ENCODE measurements at regions not wholly inside any gene's neighbourhood (a gene's known extent, or its start where the extent isn't known, plus 50 kb on each side); places are given as distances from the start of the nearest gene placed in this dataset.

- CTCF ChIA-PET = no interaction called here
- Histone ChIP-seq H3K27me3 (ENCODE audit: control insufficient read depth, insufficient read depth, low read length) (no peaks in the 10 kb centered on the region), H3K4me3 (ENCODE audit: low read depth, low read length) (no peak overlapping the region), H3K27ac (ENCODE audit: low read depth, low read length) (no peak overlapping the region), H3K9me3 (ENCODE audit: control insufficient read depth, insufficient read depth, low read length) (no peaks in the 10 kb centered on the region; the same call in none of the 2 replicates)
- DNase-seq (ENCODE audit: low read depth, low spot score) = no peak
- no peak for TF ChIP-seq CTCF (IDR thresholded peaks at IDR 0.05; ENCODE audit: low read depth, low read length)
- POLR2A ChIA-PET = no interaction called here
Measured at GRCh38 chr13:22402682-22403081, 731.8 kb downstream of the FGF9 start.

- H3K9me3 ChIP-seq (ENCODE audit: control insufficient read depth, insufficient read depth, low read length) = no peaks in the 10 kb centered on the region; the same call in none of the 2 replicates
- no peak for DNase-seq (ENCODE audit: low read depth, low spot score)
- no peak overlapping the region for H3K27ac ChIP-seq (ENCODE audit: low read depth, low read length)
- H3K27me3 ChIP-seq (ENCODE audit: control insufficient read depth, insufficient read depth, low read length) = no peaks in the 10 kb centered on the region
- ChIA-PET CTCF (no interaction called here), POLR2A (no interaction called here)
- H3K4me3 ChIP-seq (ENCODE audit: low read depth, low read length) = no peak overlapping the region
- no peak for TF ChIP-seq CTCF (IDR thresholded peaks at IDR 0.05; ENCODE audit: low read depth, low read length)
Measured at GRCh38 chr13:22403144-22403543, 732.3 kb downstream of the FGF9 start.

- no peak overlapping the region for H3K27ac ChIP-seq (ENCODE audit: low read depth, low read length)
- ChIA-PET POLR2A (no interaction called here), CTCF (no interaction called here)
- H3K27me3 ChIP-seq (ENCODE audit: control insufficient read depth, insufficient read depth, low read length) = no peaks in the 10 kb centered on the region
- TF ChIP-seq CTCF (IDR thresholded peaks at IDR 0.05; ENCODE audit: low read depth, low read length) = no peak
- no peaks in the 10 kb centered on the region; the same call in none of the 2 replicates for H3K9me3 ChIP-seq (ENCODE audit: control insufficient read depth, insufficient read depth, low read length)
- no peak for DNase-seq (ENCODE audit: low read depth, low spot score)
- H3K4me3 ChIP-seq (ENCODE audit: low read depth, low read length) = no peak overlapping the region
Measured at GRCh38 chr13:22405891-22406290, 735.0 kb downstream of the FGF9 start.

GRCh38 chr13:22412452-22412851, 741.6 kb downstream of the FGF9 start:
- ChIA-PET POLR2A (no interaction called here), CTCF (no interaction called here)
- TF ChIP-seq CTCF (IDR thresholded peaks at IDR 0.05; ENCODE audit: low read depth, low read length) = no peak
- Histone ChIP-seq H3K27ac (ENCODE audit: low read depth, low read length) (no peak overlapping the region), H3K4me3 (ENCODE audit: low read depth, low read length) (no peak overlapping the region), H3K9me3 (ENCODE audit: control insufficient read depth, insufficient read depth, low read length) (no peaks in the 10 kb centered on the region), H3K27me3 (ENCODE audit: control insufficient read depth, insufficient read depth, low read length) (no peaks in the 10 kb centered on the region)
- no peak for DNase-seq (ENCODE audit: low read depth, low spot score)

- Histone ChIP-seq H3K9me3 (ENCODE audit: control insufficient read depth, insufficient read depth, low read length) (peaks cover 6% of the 10 kb centered on the region; the same call in 1 of the 2 replicates), H3K27me3 (ENCODE audit: control insufficient read depth, insufficient read depth, low read length) (no peaks in the 10 kb centered on the region), H3K27ac (ENCODE audit: low read depth, low read length) (no peak overlapping the region), H3K4me3 (ENCODE audit: low read depth, low read length) (no peak overlapping the region)
- TF ChIP-seq CTCF (IDR thresholded peaks at IDR 0.05; ENCODE audit: low read depth, low read length) = no peak
- ChIA-PET POLR2A (no interaction called here), CTCF (no interaction called here)
- DNase-seq (ENCODE audit: low read depth, low spot score) = no peak
Measured at GRCh38 chr13:22422023-22422422, 751.1 kb downstream of the FGF9 start.

All from AG04450 (cell line).